OCI-LY1 (cell line): ENCODE measurements at regions not wholly inside any gene's neighbourhood (a gene's known extent, or its start where the extent isn't known, plus 50 kb on each side); places are given as distances from the start of the nearest gene placed in this dataset.

Source experiments
- H2AFZ ChIP-seq: fragments of 200-600 bp; sonication (generic), shearing (Covaris generic); 2 replicates; pipeline ENCODE4 v1.6.0; 2014; ENCODE audit warnings: antibody characterized with exemption, mild to moderate bottlenecking, low read length
- H3F3A ChIP-seq: fragments of 200-600 bp; sonication (generic), shearing (Covaris generic); 2 replicates; pipeline ENCODE4 v1.6.0; 2014; ENCODE audit warnings: mild to moderate bottlenecking, antibody characterized with exemption, low read length, moderate library complexity; ENCODE audit not compliant: insufficient read depth
- H3K27ac ChIP-seq: fragments of 200-600 bp; sonication (generic); 2 replicates; pipeline ENCODE4 v1.5.1; 2014; ENCODE audit warnings: low read length, mixed run types, mild to moderate bottlenecking, low read depth; ENCODE audit not compliant: poor library complexity, severe bottlenecking
- H3K27me3 ChIP-seq: fragments of 200-600 bp; sonication (generic); 2 replicates; pipeline ENCODE4 v1.6.0; 2014; ENCODE audit warnings: antibody characterized with exemption, mild to moderate bottlenecking, low read length, moderate library complexity; ENCODE audit not compliant: insufficient read depth
- H3K36me3 ChIP-seq: fragments of 200-600 bp; sonication (generic); 2 replicates; pipeline ENCODE4 v1.6.1; 2014; ENCODE audit warnings: mild to moderate bottlenecking, antibody characterized with exemption, low read length, moderate library complexity, mixed read lengths; ENCODE audit not compliant: insufficient read depth
- H3K4me1 ChIP-seq: fragments of 200-600 bp; sonication (generic); 2 replicates; pipeline ENCODE4 v1.5.1; 2014; ENCODE audit warnings: mild to moderate bottlenecking, low read length, moderate library complexity; ENCODE audit not compliant: insufficient read depth, severe bottlenecking
- H3K4me2 ChIP-seq: fragments of 200-600 bp; sonication (generic), shearing (Covaris generic); 2 replicates; pipeline ENCODE4 v1.6.1; 2014; ENCODE audit warnings: low read length
- H3K4me3 ChIP-seq: fragments of 200-600 bp; sonication (generic); 2 replicates; pipeline ENCODE4 v1.5.1; 2014; ENCODE audit warnings: low read length, low read depth, mild to moderate bottlenecking, mixed read lengths; ENCODE audit not compliant: poor library complexity, severe bottlenecking
- H3K79me2 ChIP-seq: fragments of 200-600 bp; shearing (Covaris generic); 2 replicates; pipeline ENCODE4 v1.6.1; 2016; ENCODE audit warnings: mixed run types, low read length, mixed read lengths; ENCODE audit not compliant: insufficient read depth
- H3K9ac ChIP-seq: fragments of 200-600 bp; sonication (generic), shearing (Covaris generic); 2 replicates; pipeline ENCODE4 v1.6.1; 2014; ENCODE audit warnings: mild to moderate bottlenecking, low read length, mixed read lengths
- H3K9me2 ChIP-seq: fragments of 200-600 bp; sonication (generic), shearing (Covaris generic); 2 replicates; pipeline ENCODE4 v1.6.1; 2014; ENCODE audit warnings: low read depth, mild to moderate bottlenecking, low read length, mixed read lengths
- H3K9me3 ChIP-seq: fragments of 200-600 bp; shearing (Covaris generic); 2 replicates; pipeline ENCODE4 v1.6.1; 2014; ENCODE audit warnings: low read length, mixed read lengths
- H4K20me1 ChIP-seq: fragments of 200-600 bp; sonication (generic), shearing (Covaris generic); 2 replicates; pipeline ENCODE4 v1.6.0; 2016; ENCODE audit warnings: mild to moderate bottlenecking, low read length; ENCODE audit not compliant: insufficient read depth
- EZH2 ChIP-seq: fragments of 200-600 bp; sonication (generic), shearing (Covaris generic); IDR thresholded peaks from 2 replicates; pipeline ENCODE4 v1.8.0; 2017; ENCODE audit warnings: borderline replicate concordance, mixed run types, mild to moderate bottlenecking, antibody characterized with exemption, low read length, moderate library complexity, mixed read lengths
- TF ChIP-seq, protein P1 (sequence below): fragments of 200-600 bp; sonication (generic), shearing (Covaris generic); IDR thresholded peaks from 2 replicates; pipeline ENCODE4 v1.5.1; 2017; ENCODE audit warnings: mild to moderate bottlenecking, antibody characterized with exemption, low read length, moderate library complexity, mixed read lengths

DNA sequence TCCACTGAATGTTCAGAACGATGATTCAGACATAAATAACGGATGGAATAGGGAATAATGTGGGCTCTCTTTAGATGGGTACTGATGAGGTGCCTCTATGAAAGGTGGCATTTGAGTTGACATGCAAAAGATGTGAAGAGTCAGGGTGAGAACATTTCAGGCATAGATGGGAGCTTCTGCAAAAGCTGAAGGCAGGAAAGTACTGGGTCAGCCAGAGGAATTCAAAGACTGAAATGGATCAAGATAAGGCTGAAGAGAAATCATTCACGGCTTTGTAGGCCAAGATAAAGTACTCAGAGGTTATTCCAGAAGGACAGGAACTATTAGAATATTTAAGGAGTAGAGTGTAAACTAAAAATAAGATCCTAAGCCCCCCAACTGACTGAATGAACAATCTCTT lies 189.6 kb upstream of the MCTP2 start:
- no peaks in the 10 kb centered on the region for H3K36me3 ChIP-seq
- no peaks in the 10 kb centered on the region for H3K9me2 ChIP-seq
- H3K79me2 ChIP-seq = no peaks in the 10 kb centered on the region
- H4K20me1 ChIP-seq = no peaks in the 10 kb centered on the region
- H3K4me2 ChIP-seq = no peak overlapping the region
- H3F3A ChIP-seq = no peaks in the 10 kb centered on the region
- TF ChIP-seq, protein P1, sequence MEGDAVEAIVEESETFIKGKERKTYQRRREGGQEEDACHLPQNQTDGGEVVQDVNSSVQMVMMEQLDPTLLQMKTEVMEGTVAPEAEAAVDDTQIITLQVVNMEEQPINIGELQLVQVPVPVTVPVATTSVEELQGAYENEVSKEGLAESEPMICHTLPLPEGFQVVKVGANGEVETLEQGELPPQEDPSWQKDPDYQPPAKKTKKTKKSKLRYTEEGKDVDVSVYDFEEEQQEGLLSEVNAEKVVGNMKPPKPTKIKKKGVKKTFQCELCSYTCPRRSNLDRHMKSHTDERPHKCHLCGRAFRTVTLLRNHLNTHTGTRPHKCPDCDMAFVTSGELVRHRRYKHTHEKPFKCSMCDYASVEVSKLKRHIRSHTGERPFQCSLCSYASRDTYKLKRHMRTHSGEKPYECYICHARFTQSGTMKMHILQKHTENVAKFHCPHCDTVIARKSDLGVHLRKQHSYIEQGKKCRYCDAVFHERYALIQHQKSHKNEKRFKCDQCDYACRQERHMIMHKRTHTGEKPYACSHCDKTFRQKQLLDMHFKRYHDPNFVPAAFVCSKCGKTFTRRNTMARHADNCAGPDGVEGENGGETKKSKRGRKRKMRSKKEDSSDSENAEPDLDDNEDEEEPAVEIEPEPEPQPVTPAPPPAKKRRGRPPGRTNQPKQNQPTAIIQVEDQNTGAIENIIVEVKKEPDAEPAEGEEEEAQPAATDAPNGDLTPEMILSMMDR = no peak
- no peak for TF ChIP-seq EZH2
- H3K27me3 ChIP-seq = no peaks in the 10 kb centered on the region
- H2AFZ ChIP-seq = no peak overlapping the region
- no peak overlapping the region for H3K9ac ChIP-seq
- no peak overlapping the region for H3K4me3 ChIP-seq
- no peak overlapping the region for H3K27ac ChIP-seq
- H3K9me3 ChIP-seq = no peaks in the 10 kb centered on the region
- no peaks in the 10 kb centered on the region for H3K4me1 ChIP-seq

DNA sequence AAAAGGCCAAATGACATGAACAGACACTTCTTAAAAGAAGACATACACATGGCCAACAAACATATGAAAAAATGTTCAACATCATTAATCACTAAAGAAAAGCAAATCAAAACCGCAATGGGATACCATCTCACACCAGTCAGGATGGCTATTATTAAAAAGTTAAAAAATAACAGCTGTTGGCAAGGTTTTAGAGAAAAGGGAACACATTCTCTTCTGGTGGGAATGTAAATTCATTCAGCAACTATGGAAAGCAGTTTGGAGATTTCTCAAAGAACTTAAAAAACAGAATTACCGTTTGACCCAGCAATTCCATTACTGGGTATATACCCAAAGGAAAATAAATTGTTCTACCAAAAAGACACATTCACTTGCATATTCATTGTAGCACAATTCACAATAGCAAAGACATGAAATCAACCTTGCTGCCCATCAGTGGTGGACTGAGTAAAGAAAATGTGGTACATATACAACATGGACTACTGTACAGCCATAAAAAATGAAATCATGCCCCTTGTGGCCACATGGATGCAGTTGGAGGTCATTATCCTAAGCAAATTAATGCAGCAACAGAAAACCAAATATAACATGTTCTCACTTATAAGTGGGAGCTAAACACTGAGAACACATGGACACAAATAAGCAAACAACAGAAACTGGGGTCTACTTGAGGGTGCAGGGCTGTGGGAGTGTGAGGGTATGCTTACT lies 190.7 kb upstream of the MCTP2 start:
- Histone ChIP-seq H4K20me1 (no peaks in the 10 kb centered on the region), H3K4me3 (no peak overlapping the region), H3K36me3 (no peaks in the 10 kb centered on the region), H2AFZ (no peak overlapping the region), H3K9ac (no peak overlapping the region), H3F3A (no peaks in the 10 kb centered on the region), H3K9me2 (no peaks in the 10 kb centered on the region), H3K27ac (no peak overlapping the region), H3K4me1 (no peaks in the 10 kb centered on the region), H3K4me2 (no peak overlapping the region), H3K79me2 (no peaks in the 10 kb centered on the region), H3K9me3 (no peaks in the 10 kb centered on the region), H3K27me3 (no peaks in the 10 kb centered on the region)
- TF ChIP-seq, protein P1 = no peak
- no peak for TF ChIP-seq EZH2

- Histone ChIP-seq H3K27me3 (no peaks in the 10 kb centered on the region), H3K27ac (no peak overlapping the region), H3K79me2 (no peaks in the 10 kb centered on the region), H3K4me2 (no peak overlapping the region), H3F3A (no peaks in the 10 kb centered on the region), H3K4me1 (no peaks in the 10 kb centered on the region), H3K4me3 (no peak overlapping the region), H3K9ac (no peak overlapping the region), H3K9me3 (no peaks in the 10 kb centered on the region), H4K20me1 (no peaks in the 10 kb centered on the region), H3K36me3 (no peaks in the 10 kb centered on the region), H3K9me2 (no peaks in the 10 kb centered on the region), H2AFZ (no peak overlapping the region)
- no peak for TF ChIP-seq EZH2
- TF ChIP-seq, protein P1 = no peak
Observed at GRCh38 chr15:94036156-94036555, 195.2 kb upstream of the MCTP2 start.
